ENCODE measurements at regions not wholly inside any gene's neighbourhood (a gene's known extent, or its start where the extent isn't known, plus 50 kb on each side); places are given as distances from the start of the nearest gene placed in this dataset.

- ChIA-PET CTCF (no interaction called here), POLR2A (no interaction called here)
- Mint-ChIP-seq H3K4me3 (no peak overlapping the region), H3K9me3 (peaks cover 4% of the 10 kb centered on the region), H3K4me1 (peaks cover 13% of the 10 kb centered on the region), H3K27me3 (no peaks in the 10 kb centered on the region), H3K27ac (no peak overlapping the region), H3K36me3 (ENCODE audit: low read depth) (no peaks in the 10 kb centered on the region)
- no peak for ATAC-seq (ENCODE audit: low read depth)
- intact Hi-C loops (cut with micrococcal nuclease), result no loop called here
- no peak for TF ChIP-seq CTCF (IDR thresholded peaks at IDR 0.05)
- DNase-seq, result no peak
These were observed 117.5 kb upstream of the CRIM1 start for GRCh38 chr2:36238106-36238505.

GRCh38 chr2:36235882-36236281, 119.7 kb upstream of the CRIM1 start:
- POLR2A ChIA-PET, result no interaction called here
- Mint-ChIP-seq H3K4me1 (peaks cover 8% of the 10 kb centered on the region), H3K27ac (no peak overlapping the region)

GRCh38 chr2:36235426-36235825, 120.2 kb upstream of the CRIM1 start:
- no peaks in the 10 kb centered on the region for H3K27me3 Mint-ChIP-seq
- no peak for TF ChIP-seq CTCF (IDR thresholded peaks at IDR 0.05)
- ChIA-PET POLR2A (no interaction called here), CTCF (no interaction called here)
- peaks cover 7% of the 10 kb centered on the region for H3K4me1 Mint-ChIP-seq
- peaks cover 4% of the 10 kb centered on the region for H3K9me3 Mint-ChIP-seq
- DNase-seq, result no peak
- H3K36me3 Mint-ChIP-seq (ENCODE audit: low read depth), result no peaks in the 10 kb centered on the region
- H3K4me3 Mint-ChIP-seq, result no peak overlapping the region
- intact Hi-C loops (cut with micrococcal nuclease), result no loop called here
- no peak overlapping the region for H3K27ac Mint-ChIP-seq
- no peak for ATAC-seq (ENCODE audit: low read depth)

More at GRCh38 chr2:36235882-36236281, 119.7 kb upstream of the CRIM1 start:
- Mint-ChIP-seq H3K36me3 (ENCODE audit: low read depth) (no peaks in the 10 kb centered on the region), H3K27me3 (no peaks in the 10 kb centered on the region), H3K9me3 (peaks cover 4% of the 10 kb centered on the region), H3K4me3 (no peak overlapping the region)
- no peak for DNase-seq
- TF ChIP-seq CTCF (IDR thresholded peaks at IDR 0.05), result no peak
- intact Hi-C loops (cut with micrococcal nuclease), result no loop called here
- no peak for ATAC-seq (ENCODE audit: low read depth)
- CTCF ChIA-PET, result no interaction called here

- Mint-ChIP-seq H3K27me3 (no peaks in the 10 kb centered on the region), H3K4me3 (no peak overlapping the region), H3K4me1 (no peaks in the 10 kb centered on the region), H3K27ac (no peak overlapping the region), H3K9me3 (peaks cover under 1% of the 10 kb centered on the region), H3K36me3 (ENCODE audit: low read depth) (no peaks in the 10 kb centered on the region)
- no peak for ATAC-seq (ENCODE audit: low read depth)
- intact Hi-C loops (cut with micrococcal nuclease), result no loop called here
- TF ChIP-seq CTCF (IDR thresholded peaks at IDR 0.05), result no peak
- DNase-seq, result no peak
- POLR2A ChIA-PET, result no interaction called here
- CTCF ChIA-PET, result no interaction called here
These were observed 132.3 kb upstream of the CRIM1 start for GRCh38 chr2:36223259-36223658.

GRCh38 chr2:36222485-36222884, 133.1 kb upstream of the CRIM1 start:
- Mint-ChIP-seq H3K27ac (no peak overlapping the region), H3K4me1 (no peaks in the 10 kb centered on the region), H3K4me3 (no peak overlapping the region), H3K36me3 (ENCODE audit: low read depth) (no peaks in the 10 kb centered on the region), H3K9me3 (peaks cover 3% of the 10 kb centered on the region), H3K27me3 (no peaks in the 10 kb centered on the region)
- intact Hi-C loops (cut with micrococcal nuclease), result no loop called here
- ATAC-seq (ENCODE audit: low read depth) (no peak), DNase-seq (no peak)
- POLR2A ChIA-PET, result no interaction called here
- no peak for TF ChIP-seq CTCF (IDR thresholded peaks at IDR 0.05)
- CTCF ChIA-PET, result no interaction called here

Measured in activated B cell treated with CpG ODN at 0.5 μM for 24 hours (primary cell).